SW 1271 (cell line): ENCODE measurements at regions not wholly inside any gene's neighbourhood (a gene's known extent, or its start where the extent isn't known, plus 50 kb on each side); places are given as distances from the start of the nearest gene placed in this dataset.
"Not testable (repeated sequence)": the region's sequence is repeated elsewhere in the genome, so short reads cannot be mapped to it uniquely, and the experiment has no call there.

Experiments used
- DNase-seq, 2 experiments: peaks; one replicate each; lab custom pipeline; 2025; lab: John Stamatoyannopoulos, UW

DNA sequence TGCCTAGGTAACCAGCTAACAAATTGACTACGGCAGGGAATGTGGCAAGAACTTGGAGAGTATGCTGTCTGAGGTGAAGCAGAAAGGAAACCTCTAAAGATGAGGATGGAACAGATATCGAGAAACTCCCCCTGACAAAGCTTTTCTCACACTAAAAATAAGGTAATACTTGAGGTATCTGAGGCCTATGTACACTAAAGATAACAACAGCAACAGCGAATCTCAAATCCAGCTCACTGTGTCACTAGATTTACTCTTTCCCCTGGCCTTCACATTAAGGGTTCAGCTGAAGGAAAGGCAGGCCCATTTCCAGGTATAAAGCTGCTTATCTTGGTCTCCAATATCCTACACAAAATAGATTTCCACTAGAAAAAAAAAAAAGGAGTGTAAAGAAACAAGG lies 518.0 kb downstream of the KCNT2 start:
- DNase-seq = no peak

DNA sequence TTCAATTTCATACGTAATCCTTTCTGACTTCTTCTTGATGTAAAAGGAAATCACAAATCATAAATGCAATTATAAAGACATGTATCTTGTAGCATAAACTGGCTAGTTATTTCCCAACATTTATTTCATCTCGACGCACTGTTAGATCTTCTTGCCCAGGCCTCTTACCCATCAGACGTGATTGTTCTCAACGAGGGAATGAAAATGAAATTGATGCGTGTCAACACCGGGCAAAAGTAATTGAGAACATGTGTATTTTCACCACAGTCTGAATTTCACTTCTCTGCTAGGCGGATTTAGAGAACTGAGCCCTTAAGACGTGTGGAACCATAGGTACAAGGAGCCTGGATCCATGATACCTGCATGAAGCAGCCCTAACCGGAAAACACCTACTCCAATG lies 519.7 kb downstream of the KCNT2 start:
- no peak for DNase-seq

DNA sequence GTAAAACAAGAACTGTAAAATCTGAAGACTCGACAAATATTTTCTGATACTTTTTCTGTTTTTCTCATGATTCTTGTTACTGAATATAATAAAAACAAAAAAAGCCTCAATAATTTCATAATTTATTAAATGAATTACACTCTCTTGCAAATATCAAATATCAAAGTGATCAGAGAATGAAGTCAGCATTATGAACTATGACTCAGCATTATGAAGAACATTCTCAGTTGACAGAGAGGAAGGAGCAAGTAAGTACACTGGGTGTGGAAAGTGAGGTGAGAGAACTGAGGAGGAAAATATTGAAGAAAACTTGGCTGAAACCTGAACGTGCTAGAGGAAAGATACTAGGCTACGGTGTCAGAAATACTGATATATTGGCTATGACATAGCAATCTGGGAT lies 529.5 kb downstream of the KCNT2 start:
- DNase-seq = no peak

DNA sequence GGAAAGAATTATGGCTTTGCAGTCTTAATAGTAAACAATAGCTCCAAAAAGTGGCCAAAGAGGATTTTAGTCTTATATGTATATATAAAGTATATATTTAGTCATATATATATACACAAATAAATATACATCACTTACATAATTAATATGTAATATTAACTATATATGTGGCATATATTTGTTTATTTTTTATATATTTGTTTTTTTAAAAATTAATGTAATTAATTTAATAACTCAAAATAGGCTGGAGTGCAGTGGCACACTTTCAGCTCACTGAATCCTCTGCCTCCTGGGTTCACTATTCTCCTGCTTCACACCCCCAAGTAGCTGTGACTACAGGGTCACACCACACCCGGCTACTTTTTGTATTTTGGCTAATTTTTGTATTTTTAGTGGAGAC lies 532.6 kb downstream of the KCNT2 start:
- DNase-seq = no peak

DNA sequence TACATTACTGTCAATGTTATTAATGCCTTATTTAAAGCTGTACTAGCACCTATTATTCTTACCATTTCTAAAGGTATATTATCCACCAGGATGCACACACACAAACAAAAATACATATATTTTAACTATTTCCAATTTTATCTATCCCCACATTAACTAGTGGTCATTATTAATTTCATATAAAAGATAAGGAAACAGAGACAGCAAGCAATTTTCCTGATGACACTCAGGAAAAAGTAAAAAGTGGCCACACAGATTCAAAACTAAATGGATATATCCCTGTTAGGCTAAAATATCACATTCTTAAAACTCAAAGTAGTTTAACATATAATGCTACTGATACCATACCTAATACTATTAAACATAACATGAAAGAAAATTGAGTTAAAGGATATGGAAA lies 534.1 kb downstream of the KCNT2 start:
- no peak for DNase-seq

DNA sequence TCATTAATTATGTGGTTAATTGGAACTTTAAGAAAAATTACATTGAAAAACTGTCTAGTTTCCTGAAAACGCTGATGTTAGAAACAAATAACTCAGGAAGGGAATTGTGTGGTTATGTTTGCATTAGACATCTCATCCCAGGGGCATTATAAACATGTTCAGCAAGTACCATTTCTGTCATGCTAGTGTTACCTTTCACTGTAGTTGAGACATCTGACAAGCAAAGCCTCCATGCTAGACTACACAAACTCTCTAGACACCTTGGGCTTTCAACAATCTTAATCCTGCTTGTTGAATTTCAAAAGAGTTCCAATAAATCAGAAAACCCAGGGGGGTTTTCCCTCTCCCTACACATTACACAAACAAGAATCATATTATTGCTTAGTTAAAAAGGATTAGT lies 536.8 kb downstream of the KCNT2 start:
- no peak for DNase-seq

DNA sequence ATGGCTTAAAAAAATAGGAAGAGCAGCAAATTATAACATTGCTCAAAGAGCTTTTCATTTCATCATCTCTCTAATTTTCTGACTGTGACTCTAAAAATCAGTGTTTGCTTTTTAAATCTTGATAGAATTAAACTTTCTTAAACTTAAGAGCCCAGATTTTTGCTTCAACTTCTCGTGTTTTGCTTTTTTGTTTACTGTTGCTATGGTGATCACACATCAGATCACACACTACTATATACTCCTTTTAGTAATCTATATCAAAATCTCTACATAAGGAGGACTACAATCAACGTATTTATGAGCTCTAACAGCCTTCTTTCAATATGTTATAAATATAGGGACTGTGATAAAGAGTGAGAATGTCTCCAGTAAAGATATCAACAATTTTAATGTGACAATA lies 537.3 kb downstream of the KCNT2 start:
- DNase-seq = no peak

DNA sequence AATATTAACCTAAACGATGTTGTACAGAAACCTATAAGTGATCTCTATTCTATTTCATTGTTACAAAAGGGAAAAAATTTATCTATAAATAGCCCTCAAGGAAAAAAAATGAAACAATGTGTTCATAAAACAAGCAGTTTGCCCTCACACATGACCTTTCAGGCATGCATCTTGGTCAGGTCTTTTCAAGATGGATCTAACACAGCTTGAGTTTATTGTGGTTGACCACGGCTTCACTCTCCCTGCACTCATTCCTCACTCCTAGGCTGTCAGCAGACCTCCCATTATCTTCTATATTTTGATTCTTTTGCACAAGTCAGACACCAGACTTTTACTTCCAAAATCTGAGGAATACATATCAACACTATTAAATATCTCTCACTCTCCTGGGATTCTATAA lies 544.3 kb downstream of the KCNT2 start:
- DNase-seq = no peak

DNA sequence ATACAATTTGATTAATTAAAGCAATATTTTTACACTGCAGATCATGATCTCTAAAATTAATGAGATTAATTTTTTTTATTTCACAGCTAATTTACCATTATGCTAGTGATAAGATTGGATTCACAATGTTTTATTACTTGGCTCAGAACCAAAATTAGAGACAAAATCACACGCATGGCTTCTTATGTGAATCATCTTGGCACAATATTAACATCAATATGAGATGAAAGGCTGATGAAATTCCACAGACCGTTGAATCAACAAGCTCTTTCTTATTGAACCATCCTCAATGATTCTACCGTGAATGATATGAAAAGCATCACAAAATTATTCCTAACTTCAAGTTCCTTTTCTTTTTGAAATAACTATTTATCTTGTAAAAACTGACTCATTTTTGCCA lies 544.9 kb downstream of the KCNT2 start:
- no peak for DNase-seq

DNA sequence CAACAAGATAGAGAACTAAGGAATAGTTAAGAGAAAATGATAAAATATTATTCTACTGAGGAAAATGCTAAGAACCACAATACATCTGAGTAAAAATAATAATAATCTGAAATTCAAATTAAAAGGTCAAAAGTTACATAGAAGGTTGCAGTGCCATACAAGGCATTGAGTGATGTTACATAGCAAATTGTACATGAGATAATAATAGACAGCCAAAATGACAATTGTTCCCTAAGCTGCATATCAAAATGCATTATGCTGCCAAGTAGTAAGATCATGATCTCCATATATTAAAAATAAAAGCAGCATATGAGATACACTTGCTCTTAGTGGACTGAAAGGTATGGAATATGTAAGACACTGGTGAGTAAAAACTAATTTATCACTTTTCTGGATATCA lies 547.7 kb downstream of the KCNT2 start:
- no peak for DNase-seq

DNA sequence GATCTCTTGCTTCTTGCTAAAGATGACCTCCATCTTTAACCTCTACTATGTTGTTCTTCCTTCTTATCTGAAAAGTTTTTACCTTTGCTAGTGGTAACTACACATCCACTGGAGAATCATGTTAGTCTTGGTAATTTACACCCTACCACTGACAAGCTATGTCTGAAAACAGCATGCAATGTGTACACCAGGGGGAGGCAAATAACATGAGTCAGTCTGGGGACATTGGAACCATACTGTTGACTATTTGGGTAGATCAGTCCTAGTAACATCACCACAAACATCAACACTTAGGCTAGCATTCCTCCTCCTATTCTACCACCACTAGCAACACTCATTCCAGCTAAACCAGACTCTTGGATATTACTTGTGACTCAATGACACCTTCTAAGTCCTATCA lies 549.0 kb downstream of the KCNT2 start:
- DNase-seq = no peak

DNA sequence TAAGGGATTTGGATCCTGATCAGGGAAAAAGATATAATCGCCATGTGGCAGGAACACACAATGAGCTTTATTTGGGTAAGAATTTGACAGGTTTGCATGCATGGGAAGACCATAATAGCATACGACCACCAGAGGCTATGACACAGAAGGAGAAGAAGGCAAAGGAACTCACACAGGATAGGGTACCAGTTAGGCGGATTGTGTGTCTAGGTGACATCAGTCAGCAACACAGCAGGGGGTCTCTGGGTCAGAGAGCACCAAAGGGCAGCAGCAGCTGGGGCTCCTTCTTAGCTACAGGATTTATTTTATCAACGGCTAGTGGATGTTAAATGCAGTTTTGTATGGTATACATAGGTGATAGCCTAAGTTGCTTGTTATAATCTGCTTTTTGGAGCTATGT lies 551.3 kb downstream of the KCNT2 start:
- no peak for DNase-seq

DNA sequence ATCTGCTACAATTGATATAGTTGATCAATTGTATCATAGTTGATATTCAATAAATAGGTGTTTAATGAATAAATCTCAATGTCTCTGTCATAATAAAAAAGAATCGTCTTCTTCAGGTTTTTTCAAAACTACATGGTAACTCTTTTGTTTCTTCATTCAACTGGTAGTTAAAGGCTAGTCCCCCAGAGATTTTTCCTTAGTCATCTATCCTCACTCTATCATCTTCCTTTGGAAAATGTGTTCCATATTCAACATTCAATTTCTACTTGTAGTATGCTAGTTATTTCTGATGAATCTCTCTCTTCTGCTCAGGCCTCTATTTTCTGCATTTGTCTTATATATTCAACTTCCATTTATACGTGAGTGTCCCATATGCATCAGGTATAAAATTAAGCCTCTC lies 558.8 kb downstream of the KCNT2 start:
- no peak for DNase-seq

DNA sequence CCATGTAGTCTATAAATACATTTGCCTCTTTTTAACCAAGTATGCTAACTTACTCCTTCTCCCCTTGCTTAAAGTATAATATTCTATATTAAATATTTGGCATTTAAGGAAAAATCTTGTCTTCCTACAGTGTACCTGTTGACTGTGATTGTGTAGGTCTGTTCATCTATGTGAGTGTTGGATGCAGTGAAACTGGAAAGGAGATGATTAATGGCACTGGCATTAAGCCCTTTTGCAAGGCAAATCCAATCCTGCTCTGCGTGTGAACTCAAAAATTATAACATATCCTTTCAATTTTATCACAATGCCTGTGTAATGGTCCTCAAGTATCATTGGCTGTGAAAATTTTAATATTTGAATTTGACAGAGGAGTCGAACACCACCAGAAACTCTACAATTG lies 565.0 kb downstream of the KCNT2 start:
- no peak for DNase-seq

DNA sequence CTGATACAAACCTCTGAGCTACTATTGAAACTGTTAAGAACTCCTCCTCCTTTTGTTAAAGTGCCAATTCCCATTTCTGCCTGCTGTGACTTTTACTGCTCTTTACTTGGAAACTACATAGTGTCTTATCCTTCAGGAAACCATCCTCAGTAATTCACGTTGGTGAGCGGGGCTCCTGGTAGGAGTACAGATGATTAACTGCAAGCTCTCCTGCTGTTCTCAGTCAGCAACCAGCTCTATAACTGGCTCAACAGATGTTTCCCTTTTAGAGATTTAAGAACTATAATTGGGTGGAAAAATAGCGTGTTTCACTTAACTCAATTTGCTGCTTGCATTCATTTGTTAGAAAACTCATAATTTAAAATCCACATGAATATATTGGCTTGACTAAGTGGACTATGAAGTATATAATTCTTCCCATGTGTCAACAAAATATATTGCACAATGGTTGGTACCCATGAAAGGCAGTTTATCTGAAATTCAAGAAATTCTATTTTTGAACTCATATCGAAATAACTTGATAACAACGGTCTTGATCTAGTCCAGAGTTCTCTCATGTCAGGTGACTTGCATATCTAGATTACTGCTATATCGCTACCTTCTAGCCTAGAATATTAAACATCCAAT lies 574.0 kb downstream of the KCNT2 start:
- DNase-seq = no peak

DNA sequence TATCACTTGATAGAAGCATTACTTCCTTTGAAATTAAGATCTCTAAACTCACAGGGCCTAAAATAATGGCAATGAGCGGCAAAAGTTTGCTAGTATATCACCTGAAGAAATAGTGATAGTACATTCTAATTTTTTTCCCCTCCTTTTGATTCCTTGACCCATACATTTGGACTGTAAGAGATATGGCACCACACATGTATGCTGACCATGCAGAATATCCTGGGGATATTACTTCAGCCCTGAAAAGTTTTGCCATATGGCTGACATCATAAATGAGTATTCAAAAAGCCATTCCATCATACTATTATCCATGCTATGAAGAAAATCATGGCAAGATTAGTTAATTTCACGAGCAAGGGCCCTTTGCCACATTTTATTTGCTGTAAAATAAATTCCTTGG lies 576.9 kb downstream of the KCNT2 start:
- DNase-seq = not testable (repeated sequence)

DNA sequence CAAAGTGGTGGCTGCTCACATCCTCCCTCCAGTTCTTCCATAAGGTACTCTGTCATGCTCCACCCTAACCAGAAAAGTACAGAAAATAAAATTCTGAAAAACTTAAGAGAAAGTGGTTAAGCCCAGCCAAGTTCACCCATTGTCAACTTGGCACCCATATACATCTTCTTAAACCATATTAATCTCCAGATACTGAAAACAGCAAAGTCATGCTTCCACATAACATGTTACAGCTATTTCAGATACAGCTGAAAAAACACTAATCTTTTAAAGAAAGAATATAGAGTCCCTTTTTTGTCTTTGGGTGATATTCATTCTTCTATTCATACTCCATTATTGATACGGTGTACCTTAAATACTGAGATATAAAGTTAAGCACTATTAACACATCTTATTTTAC lies 577.8 kb downstream of the KCNT2 start:
- no peak for DNase-seq

DNA sequence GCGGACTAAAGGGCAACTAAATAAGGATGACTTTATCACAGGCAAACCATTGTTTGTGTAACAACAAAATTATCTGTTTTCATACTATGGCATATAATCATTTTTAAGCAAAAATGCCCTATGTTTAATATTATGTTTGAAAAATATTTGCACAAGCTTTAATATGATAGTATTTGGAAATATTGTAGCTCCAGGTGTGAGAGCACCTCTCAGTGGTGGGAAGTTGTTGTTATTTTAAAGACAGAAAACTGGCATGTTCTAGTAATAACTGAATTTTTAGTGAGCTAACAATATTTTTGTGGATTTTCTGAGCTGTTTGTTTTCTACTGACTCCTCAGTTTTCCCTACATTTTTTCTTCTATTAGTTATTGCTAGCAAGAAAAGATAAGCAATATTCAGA lies 578.8 kb downstream of the KCNT2 start:
- no peak for DNase-seq

DNA sequence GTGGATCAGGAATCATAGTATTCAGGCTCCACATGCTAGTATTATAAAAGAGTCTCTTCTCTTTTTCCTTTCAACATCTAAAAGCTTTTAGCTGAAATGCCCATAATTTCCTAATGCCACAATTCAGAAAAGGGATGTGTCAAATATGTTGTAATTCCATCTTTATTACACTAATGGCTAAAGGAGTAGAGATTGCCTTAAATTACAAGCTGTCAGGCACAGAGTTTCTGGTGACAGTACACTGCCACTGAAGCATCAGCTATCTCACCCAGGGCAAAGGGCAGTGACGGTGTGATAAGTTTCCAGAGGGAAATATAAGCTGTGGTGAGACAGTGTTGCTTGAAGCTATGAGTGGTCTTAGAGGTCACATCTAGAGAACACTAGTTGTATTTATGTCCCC lies 581.1 kb downstream of the KCNT2 start:
- DNase-seq = no peak

DNA sequence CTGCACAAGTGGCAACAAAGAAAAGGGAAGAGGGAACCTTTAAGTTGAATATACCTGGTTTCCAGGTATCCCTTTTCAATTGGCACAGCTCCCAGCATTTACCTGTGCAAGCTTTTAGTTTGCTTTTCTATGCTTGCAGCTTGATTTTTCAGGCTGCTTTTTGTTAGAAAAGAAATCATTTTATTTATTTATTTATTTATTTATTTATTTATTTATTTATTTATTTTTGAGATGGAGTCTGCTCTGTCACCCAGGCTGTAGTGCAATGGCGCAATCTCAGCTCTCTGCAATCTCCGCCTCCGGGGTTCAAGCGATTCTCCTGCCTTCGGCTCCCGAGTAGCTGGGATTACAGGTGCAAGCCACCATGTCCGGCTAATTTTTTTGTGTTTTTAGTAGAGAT lies 587.1 kb downstream of the KCNT2 start:
- DNase-seq = not testable (repeated sequence)

DNA sequence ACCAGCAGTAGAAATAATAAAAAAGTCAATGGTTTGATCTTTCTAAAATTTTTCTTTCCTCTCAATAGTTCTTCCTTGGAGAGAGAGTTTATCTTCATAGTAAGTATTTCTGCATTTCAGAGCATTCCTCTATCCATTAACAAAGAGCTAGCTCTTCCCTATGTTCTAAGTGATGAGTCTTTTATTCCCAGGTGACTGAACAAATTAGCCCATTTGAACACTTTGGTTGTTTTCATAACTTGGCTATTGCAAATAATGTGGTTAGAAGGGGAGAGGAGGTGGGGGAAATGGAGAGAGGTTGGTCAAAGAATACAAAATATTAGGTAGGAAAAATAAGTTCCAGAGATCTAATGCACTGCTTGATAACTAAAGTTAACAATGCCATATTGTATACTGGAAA lies 598.9 kb downstream of the KCNT2 start:
- no peak for DNase-seq

DNA sequence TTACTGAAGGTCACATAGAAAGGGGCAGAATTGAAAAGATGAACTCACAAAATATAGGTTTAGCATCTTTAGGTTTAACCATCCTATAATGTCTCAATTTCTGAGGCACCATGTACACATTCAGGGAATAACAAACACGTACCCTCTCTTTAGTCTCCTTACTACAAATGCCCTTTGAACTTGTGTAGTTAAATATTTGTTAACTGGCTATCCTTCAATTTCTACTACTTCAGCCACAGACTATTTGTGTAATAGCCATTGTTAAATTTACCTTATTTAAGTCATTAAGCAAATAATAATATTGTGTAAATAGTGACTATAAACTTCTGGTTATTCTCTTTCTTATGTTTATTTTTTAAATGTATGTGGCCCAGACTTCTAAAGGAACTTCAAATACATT lies 600.5 kb downstream of the KCNT2 start:
- no peak for DNase-seq

DNA sequence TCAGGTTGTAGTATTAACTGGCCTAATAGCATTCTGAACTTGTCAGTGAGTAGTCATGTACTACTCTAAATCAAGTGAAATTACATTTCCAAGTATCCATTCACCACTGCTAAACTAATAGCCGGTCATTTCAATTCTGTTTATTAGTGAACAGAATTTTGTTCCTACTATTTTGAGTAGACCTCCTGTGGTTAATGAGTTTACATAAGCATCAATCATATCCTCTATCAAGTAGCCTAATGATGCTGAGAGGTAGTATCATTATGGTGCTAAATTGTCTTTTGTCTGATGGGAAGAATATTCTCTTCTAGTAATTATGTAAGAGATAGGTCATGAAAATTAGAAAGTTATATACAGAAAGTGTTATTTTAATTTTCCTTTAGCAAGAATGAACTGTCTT lies 602.8 kb downstream of the KCNT2 start:
- DNase-seq = no peak

DNA sequence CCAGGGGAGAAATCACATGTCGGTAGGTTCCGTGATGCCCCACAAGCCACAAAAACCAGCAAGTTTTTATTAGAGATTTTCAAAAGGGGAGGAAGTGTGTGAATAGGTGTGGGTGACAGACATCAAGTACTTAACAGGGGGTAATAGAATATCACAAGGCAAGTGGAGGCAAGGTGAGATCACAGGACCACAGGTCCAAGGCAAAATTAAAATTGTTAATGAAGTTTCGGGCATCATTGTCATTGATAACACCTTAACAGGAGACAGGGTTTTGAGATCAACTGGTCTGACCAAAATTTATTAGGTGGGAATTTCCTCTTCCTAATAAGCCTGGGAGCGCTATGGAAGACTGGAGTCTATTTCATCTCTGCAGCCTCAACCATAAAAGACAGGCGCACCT lies 603.9 kb downstream of the KCNT2 start:
- DNase-seq = not testable (repeated sequence)

DNA sequence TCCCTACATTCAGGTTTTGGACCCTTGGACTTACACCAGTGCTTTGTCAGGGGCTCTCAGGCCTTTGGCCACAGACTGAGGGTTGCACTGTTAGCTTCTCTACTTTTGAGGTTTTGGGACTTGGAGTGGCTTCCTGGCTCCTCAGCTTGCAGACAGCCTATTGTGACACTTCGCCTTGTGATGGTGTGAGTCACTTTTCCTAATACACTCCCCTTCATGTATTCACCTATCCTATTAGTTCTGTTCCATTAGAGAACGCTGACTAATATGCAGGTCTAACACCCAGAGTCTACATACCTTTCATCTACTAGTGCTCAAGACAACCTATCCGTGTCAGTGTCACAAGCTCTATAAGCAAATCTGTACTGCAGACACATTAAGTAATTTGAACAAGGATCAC lies 605.3 kb downstream of the KCNT2 start:
- DNase-seq = no peak
